HG02970 (cell line): ENCODE measurements at regions not wholly inside any gene's neighbourhood (a gene's known extent, or its start where the extent isn't known, plus 50 kb on each side); places are given as distances from the start of the nearest gene placed in this dataset.

ENCODE experiments used
- ATAC-seq: cut with Tn5 transposase; IDR thresholded peaks from one replicate; pipeline ENCODE4 v1.9.1; 2021; ENCODE audit warnings: mild to moderate bottlenecking, moderate library complexity, moderate number of reproducible peaks; ENCODE audit not compliant: unreplicated experiment, low FRiP score

GRCh38 chr9:14365670-14366069, 51.7 kb upstream of the NFIB start:
- ATAC-seq = no peak
